Stimulated activated CD8-positive, alpha-beta memory T cell treated with anti-CD3 and anti-CD28 coated beads, Interleukin-15, amount 100 ng/mL, for 24 hours (primary cell): ENCODE measurements at regions not wholly inside any gene's neighbourhood (a gene's known extent, or its start where the extent isn't known, plus 50 kb on each side); places are given as distances from the start of the nearest gene placed in this dataset.
"Not testable (repeated sequence)": the region's sequence is repeated elsewhere in the genome, so short reads cannot be mapped to it uniquely, and the experiment has no call there.

ENCODE experiments used
- DNase-seq: peaks from one replicate; pipeline ENCODE4 v3.0.0-alpha.2; 2020; ENCODE audit warnings: low read depth

- no peak for DNase-seq
These were observed 283.0 kb upstream of the SGCG start for GRCh38 chr13:22897571-22898314.

- DNase-seq: not testable (repeated sequence)
These were observed 280.3 kb upstream of the SGCG start for GRCh38 chr13:22900416-22900951.

GRCh38 chr13:22903301-22903700 lies 277.5 kb upstream of the SGCG start:
- no peak for DNase-seq

- DNase-seq: no peak
These were observed 276.9 kb upstream of the SGCG start for GRCh38 chr13:22903925-22904324.

GRCh38 chr13:22915442-22916082 lies 265.2 kb upstream of the SGCG start:
- DNase-seq: no peak

GRCh38 chr13:22916276-22916675 lies 264.5 kb upstream of the SGCG start:
- not testable (repeated sequence) for DNase-seq

- no peak for DNase-seq
These were observed 254.7 kb upstream of the SGCG start for GRCh38 chr13:22925881-22926747.

GRCh38 chr13:22926748-22927400 lies 253.9 kb upstream of the SGCG start:
- no peak for DNase-seq

- DNase-seq: not testable (repeated sequence)
These were observed 252.9 kb upstream of the SGCG start for GRCh38 chr13:22927845-22928244.

- DNase-seq: no peak
These were observed 251.2 kb upstream of the SGCG start for GRCh38 chr13:22929381-22930126.

GRCh38 chr13:22931576-22931975 lies 249.2 kb upstream of the SGCG start:
- DNase-seq: no peak

- not testable (repeated sequence) for DNase-seq
These were observed 248.0 kb upstream of the SGCG start for GRCh38 chr13:22932632-22933412.

- no peak for DNase-seq
These were observed 247.1 kb upstream of the SGCG start for GRCh38 chr13:22933571-22934181.

GRCh38 chr13:22934744-22935523 lies 245.8 kb upstream of the SGCG start:
- no peak for DNase-seq

GRCh38 chr13:22936228-22936627 lies 244.6 kb upstream of the SGCG start:
- DNase-seq: no peak

GRCh38 chr13:22937241-22937640 lies 243.5 kb upstream of the SGCG start:
- no peak for DNase-seq

- no peak for DNase-seq
These were observed 242.8 kb upstream of the SGCG start for GRCh38 chr13:22937953-22938352.

- no peak for DNase-seq
These were observed 242.2 kb upstream of the SGCG start for GRCh38 chr13:22938576-22938975.

GRCh38 chr13:22939157-22939556 lies 241.6 kb upstream of the SGCG start:
- no peak for DNase-seq
